Parathyroid adenoma (tissue), 2 donors: ENCODE measurements at regions not wholly inside any gene's neighbourhood (a gene's known extent, or its start where the extent isn't known, plus 50 kb on each side); places are given as distances from the start of the nearest gene placed in this dataset.

Source experiments
- H2AFZ ChIP-seq: fragments of 300-600 bp; sonication (generic); one replicate; pipeline ENCODE4 v1.7.0; 2017; ENCODE audit warnings: antibody characterized with exemption, mild to moderate bottlenecking
- H3K27ac ChIP-seq: fragments of 300-600 bp; sonication (generic); one replicate; pipeline ENCODE4 v1.7.0; 2017
- H3K27me3 ChIP-seq: fragments of 300-600 bp; sonication (generic); one replicate; pipeline ENCODE4 v1.7.0; 2017; ENCODE audit warnings: low read length; ENCODE audit not compliant: control insufficient read depth, insufficient read depth
- H3K36me3 ChIP-seq: fragments of 300-600 bp; sonication (generic); one replicate; pipeline ENCODE4 v1.7.0; 2017; ENCODE audit warnings: low read length; ENCODE audit not compliant: control insufficient read depth, insufficient read depth
- H3K4me1 ChIP-seq: fragments of 300-600 bp; sonication (generic); one replicate; pipeline ENCODE4 v1.7.0; 2017; ENCODE audit warnings: control low read depth
- H3K4me2 ChIP-seq: fragments of 300-600 bp; sonication (generic); one replicate; pipeline ENCODE4 v1.7.0; 2017; ENCODE audit warnings: low read length
- H3K4me3 ChIP-seq: fragments of 300-600 bp; sonication (generic); one replicate; pipeline ENCODE4 v1.7.0; 2017; ENCODE audit warnings: low read depth, low read length
- H3K79me2 ChIP-seq: fragments of 300-600 bp; sonication (generic); one replicate; pipeline ENCODE4 v1.7.0; 2017; ENCODE audit warnings: control low read depth
- H3K9ac ChIP-seq: fragments of 300-600 bp; sonication (generic); one replicate; pipeline ENCODE4 v1.7.0; 2017; ENCODE audit warnings: mild to moderate bottlenecking
- H3K9me3 ChIP-seq: fragments of 300-600 bp; sonication (generic); one replicate; pipeline ENCODE4 v1.7.0; 2017; ENCODE audit warnings: low read length; ENCODE audit not compliant: control insufficient read depth
- TF ChIP-seq, protein P1 (sequence below): fragments of 300-600 bp; sonication (generic); IDR thresholded peaks from one replicate; pipeline ENCODE4 v1.7.0; 2017; ENCODE audit warnings: antibody characterized with exemption, mild to moderate bottlenecking
- donor health status: primary hyperparathyroidism.

DNA sequence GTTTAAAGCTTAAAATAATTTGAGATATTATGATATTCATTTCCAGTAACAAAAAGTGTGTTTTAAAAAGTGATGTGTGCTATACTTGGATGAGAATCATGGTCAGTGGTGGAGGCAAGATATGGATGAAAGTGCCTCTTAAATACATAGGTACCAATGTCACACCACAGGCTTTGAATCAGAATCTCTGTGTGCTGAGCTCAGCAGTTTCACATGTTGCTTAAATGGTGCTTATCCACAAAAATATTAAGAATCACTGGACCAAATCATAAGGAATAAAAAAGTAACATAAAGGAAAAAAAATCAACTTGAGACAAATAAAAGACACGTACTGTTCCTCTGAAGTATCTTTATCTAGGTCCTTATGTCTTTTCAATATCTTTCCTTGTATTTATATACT lies 850.5 kb upstream of the POT1 start:
- H3K4me3 ChIP-seq: no peak overlapping the region
- H3K27ac ChIP-seq: no peak overlapping the region
- no peak overlapping the region for H3K4me2 ChIP-seq
- no peak overlapping the region for H2AFZ ChIP-seq
- H3K79me2 ChIP-seq: no peaks in the 10 kb centered on the region
- H3K36me3 ChIP-seq: no peaks in the 10 kb centered on the region
- H3K4me1 ChIP-seq: no peaks in the 10 kb centered on the region
- TF ChIP-seq, protein P1, sequence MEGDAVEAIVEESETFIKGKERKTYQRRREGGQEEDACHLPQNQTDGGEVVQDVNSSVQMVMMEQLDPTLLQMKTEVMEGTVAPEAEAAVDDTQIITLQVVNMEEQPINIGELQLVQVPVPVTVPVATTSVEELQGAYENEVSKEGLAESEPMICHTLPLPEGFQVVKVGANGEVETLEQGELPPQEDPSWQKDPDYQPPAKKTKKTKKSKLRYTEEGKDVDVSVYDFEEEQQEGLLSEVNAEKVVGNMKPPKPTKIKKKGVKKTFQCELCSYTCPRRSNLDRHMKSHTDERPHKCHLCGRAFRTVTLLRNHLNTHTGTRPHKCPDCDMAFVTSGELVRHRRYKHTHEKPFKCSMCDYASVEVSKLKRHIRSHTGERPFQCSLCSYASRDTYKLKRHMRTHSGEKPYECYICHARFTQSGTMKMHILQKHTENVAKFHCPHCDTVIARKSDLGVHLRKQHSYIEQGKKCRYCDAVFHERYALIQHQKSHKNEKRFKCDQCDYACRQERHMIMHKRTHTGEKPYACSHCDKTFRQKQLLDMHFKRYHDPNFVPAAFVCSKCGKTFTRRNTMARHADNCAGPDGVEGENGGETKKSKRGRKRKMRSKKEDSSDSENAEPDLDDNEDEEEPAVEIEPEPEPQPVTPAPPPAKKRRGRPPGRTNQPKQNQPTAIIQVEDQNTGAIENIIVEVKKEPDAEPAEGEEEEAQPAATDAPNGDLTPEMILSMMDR: no peak
- no peaks in the 10 kb centered on the region for H3K27me3 ChIP-seq
- no peak overlapping the region for H3K9ac ChIP-seq
- H3K9me3 ChIP-seq: no peaks in the 10 kb centered on the region

DNA sequence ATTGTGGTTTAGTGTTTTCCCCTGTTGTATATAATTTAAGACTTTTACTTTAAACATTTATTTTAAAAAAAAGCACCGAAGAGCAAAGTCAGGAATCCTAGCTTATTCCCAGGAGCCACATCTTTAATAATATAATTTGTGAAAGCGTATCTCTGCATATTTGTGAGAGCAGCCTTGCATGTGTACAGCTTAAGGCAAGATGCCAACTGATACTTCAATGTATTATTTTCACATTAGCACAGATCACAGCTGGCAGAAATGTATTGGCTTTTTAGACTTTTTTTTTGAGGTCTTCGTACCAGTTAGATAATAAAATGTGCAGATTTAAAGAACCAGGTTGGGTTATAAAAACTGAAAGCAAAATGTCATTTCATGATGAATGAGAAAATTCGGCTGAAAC lies 845.7 kb upstream of the POT1 start:
- Histone ChIP-seq H3K4me1 (no peaks in the 10 kb centered on the region), H3K4me2 (no peak overlapping the region), H3K4me3 (no peak overlapping the region), H3K36me3 (no peaks in the 10 kb centered on the region), H3K9ac (no peak overlapping the region), H3K27ac (no peak overlapping the region), H2AFZ (no peak overlapping the region), H3K79me2 (no peaks in the 10 kb centered on the region), H3K27me3 (no peaks in the 10 kb centered on the region), H3K9me3 (no peaks in the 10 kb centered on the region)
- TF ChIP-seq, protein P1: no peak

DNA sequence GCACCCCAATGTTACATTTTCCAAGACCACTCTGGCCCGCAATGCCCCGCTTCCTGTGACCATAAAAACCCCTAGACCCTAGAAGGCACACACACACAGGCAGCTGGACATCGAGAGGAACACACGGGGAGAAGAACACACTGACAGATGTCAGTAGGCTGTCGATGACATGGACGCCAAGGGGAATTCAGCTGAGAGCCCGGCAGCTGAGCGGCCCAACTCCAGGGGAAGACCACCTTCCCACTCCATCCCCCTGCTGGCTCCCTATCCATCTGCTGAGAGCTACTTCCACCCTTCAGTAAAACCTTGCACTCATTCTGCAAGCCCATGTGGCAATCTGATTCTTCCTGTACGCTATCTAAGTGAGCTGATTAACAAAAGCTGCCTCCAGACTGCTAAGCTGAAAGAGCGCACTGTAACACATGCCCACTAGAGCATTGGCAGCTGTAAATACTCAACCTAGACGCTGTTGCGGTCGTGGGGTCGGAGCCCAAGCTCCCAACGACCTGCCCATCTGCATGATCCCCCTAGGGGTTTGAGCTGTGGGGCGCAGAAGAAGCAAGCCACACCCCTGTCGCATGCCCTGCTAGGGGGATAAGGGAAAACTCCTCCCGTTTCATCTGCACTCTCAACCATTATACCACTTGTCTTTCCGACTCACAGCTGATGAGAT lies 843.6 kb upstream of the POT1 start:
- Histone ChIP-seq H3K79me2 (no peaks in the 10 kb centered on the region), H3K36me3 (no peaks in the 10 kb centered on the region), H3K4me3 (no peak overlapping the region), H3K27me3 (no peaks in the 10 kb centered on the region), H3K9me3 (no peaks in the 10 kb centered on the region), H2AFZ (no peak overlapping the region), H3K4me1 (no peaks in the 10 kb centered on the region), H3K27ac (no peak overlapping the region), H3K9ac (no peak overlapping the region), H3K4me2 (no peak overlapping the region)
- TF ChIP-seq, protein P1: no peak

DNA sequence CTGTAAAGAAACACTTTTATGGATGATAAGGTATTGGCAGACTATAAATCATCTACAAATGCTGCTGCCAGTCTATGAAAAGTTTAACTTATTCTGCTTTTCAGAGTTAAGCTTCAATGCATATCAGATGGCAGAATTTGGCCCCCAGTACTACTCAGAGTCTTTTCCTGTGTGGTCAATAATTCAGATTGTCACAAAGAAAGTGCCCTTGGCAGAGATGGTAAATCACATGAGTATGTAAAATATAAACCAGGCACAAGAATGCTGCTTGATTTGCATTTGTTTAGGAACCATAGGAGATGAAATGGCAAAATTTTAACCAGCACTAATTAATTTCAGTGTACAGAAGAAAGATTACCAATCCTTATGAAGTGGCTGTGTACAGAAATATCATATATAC lies 818.3 kb upstream of the POT1 start:
- Histone ChIP-seq H2AFZ (no peak overlapping the region), H3K4me3 (no peak overlapping the region), H3K4me2 (no peak overlapping the region), H3K36me3 (no peaks in the 10 kb centered on the region), H3K9ac (no peak overlapping the region), H3K27me3 (no peaks in the 10 kb centered on the region), H3K9me3 (peaks cover 4% of the 10 kb centered on the region), H3K79me2 (no peaks in the 10 kb centered on the region), H3K27ac (no peak overlapping the region), H3K4me1 (no peaks in the 10 kb centered on the region)
- TF ChIP-seq, protein P1: no peak

DNA sequence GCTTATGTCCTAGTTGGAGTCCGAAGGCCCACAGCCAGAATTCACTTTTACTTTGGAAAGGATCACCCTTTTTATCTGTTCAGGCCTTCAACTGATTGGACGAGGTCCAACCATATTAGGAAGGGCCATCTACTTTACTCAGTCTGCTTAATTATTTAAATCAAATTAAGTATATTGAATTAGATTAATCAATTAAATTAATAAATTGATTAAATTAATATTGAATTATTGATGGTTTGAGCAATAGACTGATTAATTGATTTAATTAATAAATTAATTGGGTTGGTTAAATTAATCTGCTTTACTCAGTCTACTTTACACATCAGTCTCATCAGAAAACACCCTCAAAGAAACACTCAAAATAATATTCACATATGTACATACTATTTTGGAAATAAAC lies 816.9 kb upstream of the POT1 start:
- Histone ChIP-seq H3K36me3 (no peaks in the 10 kb centered on the region), H3K4me1 (no peaks in the 10 kb centered on the region), H3K79me2 (no peaks in the 10 kb centered on the region), H3K9ac (no peak overlapping the region), H3K27me3 (no peaks in the 10 kb centered on the region), H2AFZ (no peak overlapping the region), H3K4me3 (no peak overlapping the region), H3K4me2 (no peak overlapping the region), H3K27ac (no peak overlapping the region), H3K9me3 (peaks cover 4% of the 10 kb centered on the region)
- TF ChIP-seq, protein P1: no peak
